ENCODE measurements at regions not wholly inside any gene's neighbourhood (a gene's known extent, or its start where the extent isn't known, plus 50 kb on each side); places are given as distances from the start of the nearest gene placed in this dataset.

DNA sequence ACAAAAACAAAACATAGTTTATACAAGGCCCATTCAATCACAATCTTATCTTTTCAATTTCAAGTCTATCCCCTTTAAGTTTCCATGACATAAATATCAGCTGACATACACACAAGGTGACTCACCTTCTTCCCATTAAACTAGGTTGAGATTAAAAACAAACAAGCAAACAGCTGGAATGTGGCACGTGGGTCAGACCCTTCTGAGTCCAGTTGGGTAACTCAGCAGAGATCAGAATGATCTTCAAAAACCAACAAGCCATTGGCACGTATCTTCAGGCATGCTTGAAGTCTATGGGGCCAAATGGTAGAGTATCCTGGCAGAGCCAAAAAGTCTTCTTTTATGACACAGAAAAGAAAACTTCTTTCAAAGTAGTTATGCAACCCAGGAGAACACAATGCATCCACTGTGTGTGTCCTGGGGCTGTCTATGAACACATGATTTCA is 603.5 kb upstream of the CITED2 start:
- Histone ChIP-seq H2AFZ (ENCODE audit: low read depth, low read length) (peak overlapping the region; percentile 61), H3K4me2 (ENCODE audit: insufficient read depth, low read length) (no peak overlapping the region), H3K79me2 (ENCODE audit: control insufficient read depth, insufficient read depth, low read length) (no peaks in the 10 kb centered on the region), H3K27ac (ENCODE audit: extremely low read depth, low read depth, low read length) (no peak overlapping the region), H3K27me3 (ENCODE audit: control insufficient read depth in 2 of 2, insufficient read depth in 2 of 2, low read length in 2 of 2) (no peaks in the 10 kb centered on the region), H4K20me1 (replicated peaks; ENCODE audit: control insufficient read depth, insufficient read depth, low read length) (no peaks in the 10 kb centered on the region), H3K36me3 (ENCODE audit: control insufficient read depth, insufficient read depth, low read length) (no peaks in the 10 kb centered on the region), H3K4me1 (replicated peaks in 1 of 2; ENCODE audit: control insufficient read depth in 2 of 2, insufficient read depth in 2 of 2, low read length in 2 of 2) (peaks cover 0 to 22% of the 10 kb centered on the region in 2 experiments; a peak in 3 of 5 replicates), H3K4me3 (no peak overlapping the region), H3K9ac (ENCODE audit: insufficient read depth in 1 of 2, low read depth in 2 of 2, low read length in 2 of 2) (no peak overlapping the region), H3K9me3 (replicated peaks; ENCODE audit: control insufficient read depth, insufficient read depth, low read depth, low read length) (no peaks in the 10 kb centered on the region), H3K9me1 (ENCODE audit: control insufficient read depth, insufficient read depth, low read length) (no peaks in the 10 kb centered on the region)
- in situ Hi-C loops (cut with MboI), result no loop called here
- intact Hi-C loops (cut with micrococcal nuclease), result no loop called here
- ChIA-PET POLR2A (no interaction called here), CTCF (ENCODE audit: low intra/inter-chr PET ratio) (no interaction called here)
- no peak for ATAC-seq
- no TSS peak for BruUV-seq (replicated peaks)
- WGBS (ENCODE audit: insufficient coverage, low coverage, missing lambda C conversion rate), result 22% methylated on average over 2 of the region's 2 CpGs
- no peak for DNase-seq (ENCODE audit: extremely low read depth in 1 of 4, low spot score in 3 of 4)
- no peak for FAIRE-seq
- TF ChIP-seq FOSL1 (tag; conservative IDR thresholded peaks at IDR 0.05) (peak; percentile 95), HDAC8 (tag; IDR thresholded peaks at IDR 0.05) (no peak), CBFA2T3 (IDR thresholded peaks at IDR 0.05) (peak; percentile 6; the same call in 1 of the 2 replicates), ZNF431 (CRISPR knock-in tag; IDR thresholded peaks at IDR 0.05) (no peak), JUN (IDR thresholded peaks at IDR 0.05; ENCODE audit: borderline replicate concordance, low read depth, low read length) (peak; percentile 41; the same call in 1 of the 2 replicates), JUN (CRISPR knock-in tag; IDR thresholded peaks at IDR 0.05; ENCODE audit: borderline replicate concordance) (no peak), U2AF2 (optimal IDR thresholded peaks at IDR 0.05; ENCODE audit: low read depth, low read length) (no peak), BHLHE40 (IDR thresholded peaks at IDR 0.05; ENCODE audit: low read length) (peak; percentile 39; the same call in 1 of the 2 replicates), FOXJ2 (tag; IDR thresholded peaks at IDR 0.05) (peak; percentile 94), JUND (IDR thresholded peaks at IDR 0.05; ENCODE audit: borderline replicate concordance, low read depth, low read length) (peak; percentile 68; the same call in 1 of the 2 replicates), JUND (tag; IDR thresholded peaks at IDR 0.05; ENCODE audit: borderline replicate concordance, low read depth, low read length) (peak; percentile 60; the same call in 2 of the 3 replicates), ATF3 (IDR thresholded peaks at IDR 0.05) (peak; percentile 84), ATF3 (CRISPR knock-in tag; conservative IDR thresholded peaks at IDR 0.05) (0 out of 2 replicates have a peak, but pooled peaks have one; percentile 34), ARID1B (IDR thresholded peaks at IDR 0.05) (peak; percentile 35; the same call in 1 of the 2 replicates), DACH1 (IDR thresholded peaks at IDR 0.05; ENCODE audit: partially characterized antibody) (peak; percentile 49)
- TF ChIP-seq, protein P1, sequence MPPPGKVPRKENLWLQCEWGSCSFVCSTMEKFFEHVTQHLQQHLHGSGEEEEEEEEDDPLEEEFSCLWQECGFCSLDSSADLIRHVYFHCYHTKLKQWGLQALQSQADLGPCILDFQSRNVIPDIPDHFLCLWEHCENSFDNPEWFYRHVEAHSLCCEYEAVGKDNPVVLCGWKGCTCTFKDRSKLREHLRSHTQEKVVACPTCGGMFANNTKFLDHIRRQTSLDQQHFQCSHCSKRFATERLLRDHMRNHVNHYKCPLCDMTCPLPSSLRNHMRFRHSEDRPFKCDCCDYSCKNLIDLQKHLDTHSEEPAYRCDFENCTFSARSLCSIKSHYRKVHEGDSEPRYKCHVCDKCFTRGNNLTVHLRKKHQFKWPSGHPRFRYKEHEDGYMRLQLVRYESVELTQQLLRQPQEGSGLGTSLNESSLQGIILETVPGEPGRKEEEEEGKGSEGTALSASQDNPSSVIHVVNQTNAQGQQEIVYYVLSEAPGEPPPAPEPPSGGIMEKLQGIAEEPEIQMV (tag; conservative IDR thresholded peaks at IDR 0.05; ENCODE audit: low read depth), result no peak
- TF ChIP-seq, protein P2, sequence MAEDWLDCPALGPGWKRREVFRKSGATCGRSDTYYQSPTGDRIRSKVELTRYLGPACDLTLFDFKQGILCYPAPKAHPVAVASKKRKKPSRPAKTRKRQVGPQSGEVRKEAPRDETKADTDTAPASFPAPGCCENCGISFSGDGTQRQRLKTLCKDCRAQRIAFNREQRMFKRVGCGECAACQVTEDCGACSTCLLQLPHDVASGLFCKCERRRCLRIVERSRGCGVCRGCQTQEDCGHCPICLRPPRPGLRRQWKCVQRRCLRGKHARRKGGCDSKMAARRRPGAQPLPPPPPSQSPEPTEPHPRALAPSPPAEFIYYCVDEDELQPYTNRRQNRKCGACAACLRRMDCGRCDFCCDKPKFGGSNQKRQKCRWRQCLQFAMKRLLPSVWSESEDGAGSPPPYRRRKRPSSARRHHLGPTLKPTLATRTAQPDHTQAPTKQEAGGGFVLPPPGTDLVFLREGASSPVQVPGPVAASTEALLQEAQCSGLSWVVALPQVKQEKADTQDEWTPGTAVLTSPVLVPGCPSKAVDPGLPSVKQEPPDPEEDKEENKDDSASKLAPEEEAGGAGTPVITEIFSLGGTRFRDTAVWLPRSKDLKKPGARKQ (CRISPR knock-in tag; IDR thresholded peaks at IDR 0.05), result no peak

All from K562 (cell line).